Calu3 (cell line): ENCODE measurements at regions not wholly inside any gene's neighbourhood (a gene's known extent, or its start where the extent isn't known, plus 50 kb on each side); places are given as distances from the start of the nearest gene placed in this dataset.
A peak's percentile ranks its signal among the peaks of the same experiment; 100 is the strongest.
"Not testable (repeated sequence)": the region's sequence is repeated elsewhere in the genome, so short reads cannot be mapped to it uniquely, and the experiment has no call there.

Experiments
- BruUV-seq: library from RNA; stranded (reverse); fragments of 400-500 nt; replicated peaks from 2 replicates; lab custom pipeline; 2021; lab: Mats Ljungman, UMichigan
- CTCF ChIA-PET: fragments of 300-600 bp; sonication (Branson Sonifier 250); formaldehyde crosslinking; loops from one replicate; lab custom pipeline; 2022; ENCODE audit warnings: antibody characterized with exemption; lab: Charles Lee
- DNase-seq: peaks from one replicate; pipeline ENCODE4 v3.0.0; 2022
- H3K27ac Mint-ChIP-seq: one replicate; pipeline ENCODE4 v1.8.0; 2022; ENCODE audit warnings: mixed read lengths; ENCODE audit not compliant: unreplicated experiment
- H3K27me3 Mint-ChIP-seq: one replicate; pipeline ENCODE4 v1.8.0; 2022; ENCODE audit warnings: mixed read lengths; ENCODE audit not compliant: unreplicated experiment
- H3K36me3 Mint-ChIP-seq: one replicate; pipeline ENCODE4 v1.8.0; 2022; ENCODE audit warnings: mild to moderate bottlenecking, moderate library complexity, mixed read lengths; ENCODE audit not compliant: insufficient read depth, unreplicated experiment
- H3K4me1 Mint-ChIP-seq: one replicate; pipeline ENCODE4 v1.8.0; 2022; ENCODE audit warnings: mild to moderate bottlenecking, low read depth, mixed read lengths; ENCODE audit not compliant: unreplicated experiment
- H3K4me3 Mint-ChIP-seq: one replicate; pipeline ENCODE4 v1.8.0; 2022; ENCODE audit warnings: mild to moderate bottlenecking, low read depth, moderate library complexity, mixed read lengths; ENCODE audit not compliant: unreplicated experiment
- H3K9me3 Mint-ChIP-seq: one replicate; pipeline ENCODE4 v1.8.0; 2022; ENCODE audit warnings: low read depth, mixed read lengths; ENCODE audit not compliant: unreplicated experiment
- intact Hi-C: fragments of 100-400 bp; cut with micrococcal nuclease; formaldehyde crosslinking; loops from one replicate; pipeline ENCODE4 v1.10.0; 2022; ENCODE audit not compliant: unreplicated experiment
- TF ChIP-seq, protein P1 (sequence below): fragments of 200-600 bp; IDR thresholded peaks from one replicate; pipeline ENCODE4 v1.8.0; 2022; ENCODE audit warnings: antibody characterized with exemption; ENCODE audit not compliant: unreplicated experiment

GRCh38 chr1:229133811-229134210 lies 137.1 kb upstream of the RAB4A start:
- Mint-ChIP-seq H3K27ac (peak overlapping the region; percentile 98), H3K36me3 (peaks cover 30% of the 10 kb centered on the region), H3K4me3 (no peak overlapping the region), H3K27me3 (no peaks in the 10 kb centered on the region), H3K4me1 (peaks cover 63% of the 10 kb centered on the region), H3K9me3 (peaks cover 4% of the 10 kb centered on the region)
- CTCF ChIA-PET: interaction anchor here (1.5 kb wide), 1 partner anchor 95 kb away, joined by 4 read pairs; no protein-coding TSS in a partner anchor
- intact Hi-C loops: loop anchor here (10.0 kb wide), 2 partner anchors 109 to 299 kb away; no protein-coding TSS in a partner anchor
- DNase-seq: no peak
- TF ChIP-seq, protein P1, sequence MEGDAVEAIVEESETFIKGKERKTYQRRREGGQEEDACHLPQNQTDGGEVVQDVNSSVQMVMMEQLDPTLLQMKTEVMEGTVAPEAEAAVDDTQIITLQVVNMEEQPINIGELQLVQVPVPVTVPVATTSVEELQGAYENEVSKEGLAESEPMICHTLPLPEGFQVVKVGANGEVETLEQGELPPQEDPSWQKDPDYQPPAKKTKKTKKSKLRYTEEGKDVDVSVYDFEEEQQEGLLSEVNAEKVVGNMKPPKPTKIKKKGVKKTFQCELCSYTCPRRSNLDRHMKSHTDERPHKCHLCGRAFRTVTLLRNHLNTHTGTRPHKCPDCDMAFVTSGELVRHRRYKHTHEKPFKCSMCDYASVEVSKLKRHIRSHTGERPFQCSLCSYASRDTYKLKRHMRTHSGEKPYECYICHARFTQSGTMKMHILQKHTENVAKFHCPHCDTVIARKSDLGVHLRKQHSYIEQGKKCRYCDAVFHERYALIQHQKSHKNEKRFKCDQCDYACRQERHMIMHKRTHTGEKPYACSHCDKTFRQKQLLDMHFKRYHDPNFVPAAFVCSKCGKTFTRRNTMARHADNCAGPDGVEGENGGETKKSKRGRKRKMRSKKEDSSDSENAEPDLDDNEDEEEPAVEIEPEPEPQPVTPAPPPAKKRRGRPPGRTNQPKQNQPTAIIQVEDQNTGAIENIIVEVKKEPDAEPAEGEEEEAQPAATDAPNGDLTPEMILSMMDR: no peak
- BruUV-seq: no TSS peak

- BruUV-seq, CTCF ChIA-PET, DNase-seq, H3K4me3 Mint-ChIP-seq, H3K27me3 Mint-ChIP-seq, H3K9me3 Mint-ChIP-seq: not testable (repeated sequence)
- H3K36me3 Mint-ChIP-seq: peaks cover 30% of the 10 kb centered on the region
- peaks cover 62% of the 10 kb centered on the region for H3K4me1 Mint-ChIP-seq
- intact Hi-C loops: loop anchor here (10.0 kb wide), 2 partner anchors 110 to 300 kb away; no protein-coding TSS in a partner anchor
- H3K27ac Mint-ChIP-seq: peak overlapping the region; percentile 98
Measured at GRCh38 chr1:229134381-229135217, 136.3 kb upstream of the RAB4A start.

DNA sequence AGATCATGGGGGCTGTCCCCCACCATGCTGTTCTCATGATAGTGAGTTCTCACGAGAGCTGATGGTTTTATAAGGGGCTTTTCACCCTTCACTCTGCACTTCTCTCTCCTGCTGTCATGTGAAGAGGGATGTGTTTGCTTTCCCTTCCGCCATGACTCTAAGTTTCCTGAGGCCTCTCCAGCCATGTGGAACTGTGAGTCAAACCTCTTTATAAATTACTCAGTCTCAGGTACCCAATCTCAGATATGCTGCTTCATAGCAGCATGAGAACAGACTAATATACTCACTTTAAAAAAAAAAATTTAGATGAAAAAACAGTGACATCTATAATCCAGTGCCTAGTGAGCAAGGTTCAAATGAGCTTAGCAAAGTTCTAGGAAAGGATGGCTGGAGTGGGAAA lies 135.1 kb upstream of the RAB4A start:
- TF ChIP-seq, protein P1: no peak
- BruUV-seq: no TSS peak
- Mint-ChIP-seq H3K27ac (no peak overlapping the region), H3K27me3 (no peaks in the 10 kb centered on the region), H3K4me3 (no peak overlapping the region), H3K4me1 (peaks cover 55% of the 10 kb centered on the region), H3K36me3 (peaks cover 30% of the 10 kb centered on the region), H3K9me3 (peaks cover 4% of the 10 kb centered on the region)
- intact Hi-C loops: loop anchor here (10.0 kb wide), 2 partner anchors 111 to 301 kb away; no protein-coding TSS in a partner anchor
- DNase-seq: no peak
- CTCF ChIA-PET: no interaction called here

- intact Hi-C loops: loop anchor here (10.0 kb wide), 2 partner anchors 112 to 302 kb away; no protein-coding TSS in a partner anchor
- Mint-ChIP-seq H3K4me3 (no peak overlapping the region), H3K36me3 (peaks cover 24% of the 10 kb centered on the region), H3K4me1 (peaks cover 45% of the 10 kb centered on the region), H3K9me3 (peaks cover 4% of the 10 kb centered on the region), H3K27me3 (no peaks in the 10 kb centered on the region), H3K27ac (no peak overlapping the region)
- TF ChIP-seq, protein P1: no peak
- CTCF ChIA-PET: interaction anchor here (0.9 kb wide), 1 partner anchor 10 kb away, joined by 3 read pairs; no protein-coding TSS in a partner anchor
- BruUV-seq: no TSS peak
- DNase-seq: no peak
Measured at GRCh38 chr1:229136822-229137221, 134.1 kb upstream of the RAB4A start.
